ENCODE measurements at regions not wholly inside any gene's neighbourhood (a gene's known extent, or its start where the extent isn't known, plus 50 kb on each side); places are given as distances from the start of the nearest gene placed in this dataset.

DNA sequence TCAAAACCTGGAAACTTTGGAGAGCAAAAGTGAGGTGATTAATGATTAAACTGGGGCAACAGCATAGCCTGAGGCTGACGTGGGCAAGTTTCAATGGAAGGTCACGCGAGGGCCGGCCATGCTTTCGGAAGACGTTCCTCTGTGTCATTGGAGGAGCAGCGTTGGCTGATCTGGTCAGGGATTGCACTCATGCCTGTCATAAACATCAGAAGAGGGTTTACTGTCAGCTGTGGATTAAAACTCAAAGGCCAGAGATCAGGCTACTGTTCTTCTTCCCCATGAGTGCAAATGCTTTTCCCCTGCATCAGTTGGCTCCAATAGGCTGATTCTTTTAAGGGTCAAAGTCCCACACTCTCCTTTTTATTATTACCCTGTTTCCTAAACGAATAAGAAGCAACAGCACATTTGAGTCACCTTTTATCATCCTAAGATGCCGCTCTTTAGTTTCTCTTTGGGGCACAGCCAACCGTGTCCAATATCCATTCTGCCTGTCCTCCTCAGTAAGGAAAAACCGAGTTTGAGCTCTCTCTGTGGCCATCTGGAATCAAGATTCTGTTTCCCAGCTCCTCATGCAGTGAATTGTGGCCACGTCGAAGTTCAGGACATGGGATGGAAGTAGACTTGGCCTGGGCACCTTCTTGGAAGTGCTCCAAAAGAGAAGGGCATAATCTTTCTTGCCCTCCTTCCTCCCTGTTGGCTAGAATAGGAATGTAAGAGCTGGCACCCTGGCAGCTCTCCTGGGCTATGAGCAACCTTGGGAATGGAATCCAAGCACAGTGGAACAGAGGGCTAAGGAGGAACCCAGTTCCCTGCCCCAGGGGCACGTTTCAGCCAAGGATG lies 62.5 kb upstream of the INSIG1 start:
- Histone ChIP-seq H2AFZ (ENCODE audit: insufficient read depth, low read depth, low read length, poor library complexity, severe bottlenecking) (no peak overlapping the region), H3K4me2 (replicated peaks; ENCODE audit: extremely low read depth, low read length, poor library complexity, severe bottlenecking) (no peak overlapping the region), H3K27me3 (ENCODE audit: control insufficient read depth in 2 of 2, insufficient read depth in 2 of 2, low read length in 2 of 2) (no peaks in the 10 kb centered on the region), H3K4me1 (ENCODE audit: control insufficient read depth in 1 of 2, insufficient read depth in 2 of 2, low read length in 2 of 2) (no peaks in the 10 kb centered on the region), H3K36me3 (replicated peaks in 1 of 2; ENCODE audit: control insufficient read depth in 1 of 2, insufficient read depth in 2 of 2, low read length in 2 of 2) (no peaks in the 10 kb centered on the region), H3K4me3 (replicated peaks in 1 of 3; ENCODE audit: low read depth in 2 of 3, low read length in 3 of 3) (no peak overlapping the region), H4K20me1 (ENCODE audit: insufficient read depth, low read length) (no peaks in the 10 kb centered on the region), H3K9me3 (replicated peaks in 1 of 2; ENCODE audit: control insufficient read depth in 1 of 2, insufficient read depth in 1 of 2, low read length in 2 of 2) (no peaks in the 10 kb centered on the region), H3K9ac (ENCODE audit: insufficient read depth, low read length, poor library complexity, severe bottlenecking) (no peak overlapping the region), H3K27ac (ENCODE audit: low read depth in 1 of 2, low read length in 2 of 2) (no peak overlapping the region), H3K79me2 (ENCODE audit: insufficient read depth, low read length) (no peaks in the 10 kb centered on the region)
- H3K36me3 Mint-ChIP-seq = no peaks in the 10 kb centered on the region
- peaks cover 5 to 9% (median 5%) of the 10 kb centered on the region in 3 donors for H3K27me3 Mint-ChIP-seq (ENCODE audit: low read depth in 3 of 3)
- peaks cover 0 to 2% (median 0%) of the 10 kb centered on the region in 7 donors for H3K9me3 Mint-ChIP-seq
- no peak for TF ChIP-seq CTCF (IDR thresholded peaks at IDR 0.05)
- no peak overlapping the region for H3K4me3 Mint-ChIP-seq
- peaks cover 5% of the 10 kb centered on the region for H3K4me1 Mint-ChIP-seq
- intact Hi-C loops (cut with micrococcal nuclease) = no loop called here
- WGBS (ENCODE audit: insufficient coverage) = 94% methylated on average over 11 of the region's 14 CpGs
- no peak overlapping the region for H3K27ac Mint-ChIP-seq
- no peak for DNase-seq

- Mint-ChIP-seq H3K27ac (peak overlapping the region in 1 of 7 donors; percentile 26), H3K27me3 (ENCODE audit: low read depth in 3 of 3) (peaks cover 5 to 9% (median 5%) of the 10 kb centered on the region in 3 donors), H3K4me1 (peaks cover 5% of the 10 kb centered on the region), H3K9me3 (peaks cover 0 to 2% (median 0%) of the 10 kb centered on the region in 7 donors), H3K36me3 (no peaks in the 10 kb centered on the region), H3K4me3 (no peak overlapping the region)
- H3K27ac ChIP-seq (ENCODE audit: low read depth in 1 of 2, low read length in 2 of 2) = no peak overlapping the region
- H3K4me1 ChIP-seq (ENCODE audit: control insufficient read depth in 1 of 2, insufficient read depth in 2 of 2, low read length in 2 of 2) = no peaks in the 10 kb centered on the region
- TF ChIP-seq CTCF (IDR thresholded peaks at IDR 0.05) = no peak
- no peak for DNase-seq
- no peak overlapping the region for H2AFZ ChIP-seq (ENCODE audit: insufficient read depth, low read depth, low read length, poor library complexity, severe bottlenecking)
- no peaks in the 10 kb centered on the region for H3K9me3 ChIP-seq (replicated peaks in 1 of 2; ENCODE audit: control insufficient read depth in 1 of 2, insufficient read depth in 1 of 2, low read length in 2 of 2)
- H3K79me2 ChIP-seq (ENCODE audit: insufficient read depth, low read length) = no peaks in the 10 kb centered on the region
- H3K4me2 ChIP-seq (replicated peaks; ENCODE audit: extremely low read depth, low read length, poor library complexity, severe bottlenecking) = no peak overlapping the region
- no peak overlapping the region for H3K9ac ChIP-seq (ENCODE audit: insufficient read depth, low read length, poor library complexity, severe bottlenecking)
- no peak overlapping the region for H3K4me3 ChIP-seq (replicated peaks in 1 of 3; ENCODE audit: low read depth in 2 of 3, low read length in 3 of 3)
- intact Hi-C loops (cut with micrococcal nuclease) = no loop called here
- no peaks in the 10 kb centered on the region for H3K27me3 ChIP-seq (ENCODE audit: control insufficient read depth in 2 of 2, insufficient read depth in 2 of 2, low read length in 2 of 2)
- H3K36me3 ChIP-seq (replicated peaks in 1 of 2; ENCODE audit: control insufficient read depth in 1 of 2, insufficient read depth in 2 of 2, low read length in 2 of 2) = no peaks in the 10 kb centered on the region
- H4K20me1 ChIP-seq (ENCODE audit: insufficient read depth, low read length) = no peaks in the 10 kb centered on the region
- 90% methylated on average over 10 of the region's 10 CpGs for WGBS (ENCODE audit: insufficient coverage)
These were observed 61.3 kb upstream of the INSIG1 start for GRCh38 chr7:155236386-155236785.
